ENCODE measurements at regions not wholly inside any gene's neighbourhood (a gene's known extent, or its start where the extent isn't known, plus 50 kb on each side); places are given as distances from the start of the nearest gene placed in this dataset.

GRCh38 chr7:84372155-84372621, 177.6 kb upstream of the SEMA3A start:
- peak in 2 of 4 experiments; percentile 37 to 44 for DNase-seq

- no peak for DNase-seq
These were observed 175.5 kb upstream of the SEMA3A start for GRCh38 chr7:84370114-84370513.

- DNase-seq = no peak
These were observed 173.5 kb upstream of the SEMA3A start for GRCh38 chr7:84368122-84368521.

GRCh38 chr7:84364708-84365107, 170.1 kb upstream of the SEMA3A start:
- DNase-seq = no peak

- no peak for DNase-seq
These were observed 169.2 kb upstream of the SEMA3A start for GRCh38 chr7:84363741-84364140.

- DNase-seq = no peak
These were observed 168.2 kb upstream of the SEMA3A start for GRCh38 chr7:84362828-84363227.

- DNase-seq = no peak
These were observed 167.8 kb upstream of the SEMA3A start for GRCh38 chr7:84362360-84362759.

GRCh38 chr7:84354866-84355265, 160.3 kb upstream of the SEMA3A start:
- no peak for DNase-seq

GRCh38 chr7:84354030-84354429, 159.4 kb upstream of the SEMA3A start:
- no peak for DNase-seq

GRCh38 chr7:84339306-84339705, 144.7 kb upstream of the SEMA3A start:
- DNase-seq = no peak

GRCh38 chr7:84337429-84337828, 142.8 kb upstream of the SEMA3A start:
- DNase-seq = no peak

GRCh38 chr7:84336766-84337165, 142.2 kb upstream of the SEMA3A start:
- DNase-seq = no peak

GRCh38 chr7:84336303-84336702, 141.7 kb upstream of the SEMA3A start:
- DNase-seq = peak in 3 of 4 experiments; percentile 9 to 40 (median 23)

GRCh38 chr7:84331616-84332015, 137.0 kb upstream of the SEMA3A start:
- DNase-seq = no peak

- DNase-seq = no peak
These were observed 134.0 kb upstream of the SEMA3A start for GRCh38 chr7:84328571-84328970.

GRCh38 chr7:84324136-84324630, 129.6 kb upstream of the SEMA3A start:
- DNase-seq = no peak

- DNase-seq = no peak
These were observed 122.9 kb upstream of the SEMA3A start for GRCh38 chr7:84317536-84317935.

GRCh38 chr7:84314263-84314662, 119.7 kb upstream of the SEMA3A start:
- no peak for DNase-seq

GRCh38 chr7:84304407-84304806, 109.8 kb upstream of the SEMA3A start:
- DNase-seq = no peak

- no peak for DNase-seq
These were observed 108.4 kb upstream of the SEMA3A start for GRCh38 chr7:84302949-84303348.

- no peak for DNase-seq
These were observed 103.0 kb upstream of the SEMA3A start for GRCh38 chr7:84297616-84298015.

GRCh38 chr7:84294847-84295455, 100.4 kb upstream of the SEMA3A start:
- DNase-seq = no peak

GRCh38 chr7:84294391-84294790, 99.8 kb upstream of the SEMA3A start:
- DNase-seq = no peak

GRCh38 chr7:84291756-84292155, 97.2 kb upstream of the SEMA3A start:
- DNase-seq = no peak

- no peak for DNase-seq
These were observed 89.2 kb upstream of the SEMA3A start for GRCh38 chr7:84283798-84284197.
